HG02678 (cell line): ENCODE measurements at regions not wholly inside any gene's neighbourhood (a gene's known extent, or its start where the extent isn't known, plus 50 kb on each side); places are given as distances from the start of the nearest gene placed in this dataset.
"Not testable (repeated sequence)": the region's sequence is repeated elsewhere in the genome, so short reads cannot be mapped to it uniquely, and the experiment has no call there.

Experiments used
- ATAC-seq: cut with Tn5 transposase; IDR thresholded peaks from one replicate; pipeline ENCODE4 v1.9.1; 2021; ENCODE audit warnings: mild to moderate bottlenecking, moderate library complexity; ENCODE audit not compliant: unreplicated experiment

- no peak for ATAC-seq
Observed at GRCh38 chr10:52368725-52369124, 54.6 kb downstream of the DKK1 start.

- ATAC-seq = not testable (repeated sequence)
Observed at GRCh38 chr10:52374207-52374606, 60.1 kb downstream of the DKK1 start.

GRCh38 chr10:52376694-52377354 lies 62.7 kb downstream of the DKK1 start:
- ATAC-seq = no peak

GRCh38 chr10:52378124-52378523 lies 64.0 kb downstream of the DKK1 start:
- no peak for ATAC-seq

- no peak for ATAC-seq
Observed at GRCh38 chr10:52379287-52379686, 65.2 kb downstream of the DKK1 start.

- ATAC-seq = no peak
Observed at GRCh38 chr10:52383088-52383487, 69.0 kb downstream of the DKK1 start.

GRCh38 chr10:52387744-52388143 lies 73.7 kb downstream of the DKK1 start:
- ATAC-seq = no peak

GRCh38 chr10:52390388-52390787 lies 76.3 kb downstream of the DKK1 start:
- no peak for ATAC-seq

GRCh38 chr10:52391927-52392602 lies 78.0 kb downstream of the DKK1 start:
- no peak for ATAC-seq

- no peak for ATAC-seq
Observed at GRCh38 chr10:52394246-52394645, 80.2 kb downstream of the DKK1 start.

- no peak for ATAC-seq
Observed at GRCh38 chr10:52400562-52400961, 86.5 kb downstream of the DKK1 start.

- ATAC-seq = not testable (repeated sequence)
Observed at GRCh38 chr10:52403801-52404200, 89.7 kb downstream of the DKK1 start.

GRCh38 chr10:52409195-52409594 lies 95.1 kb downstream of the DKK1 start:
- ATAC-seq = no peak

- no peak for ATAC-seq
Observed at GRCh38 chr10:52409928-52410327, 95.8 kb downstream of the DKK1 start.

- ATAC-seq = no peak
Observed at GRCh38 chr10:52410916-52411315, 96.8 kb downstream of the DKK1 start.

- no peak for ATAC-seq
Observed at GRCh38 chr10:52419281-52419680, 105.2 kb downstream of the DKK1 start.

GRCh38 chr10:52420656-52421055 lies 106.6 kb downstream of the DKK1 start:
- no peak for ATAC-seq

GRCh38 chr10:52423369-52423768 lies 109.3 kb downstream of the DKK1 start:
- no peak for ATAC-seq

- ATAC-seq = no peak
Observed at GRCh38 chr10:52424341-52424740, 110.3 kb downstream of the DKK1 start.

- ATAC-seq = no peak
Observed at GRCh38 chr10:52434734-52435133, 120.7 kb downstream of the DKK1 start.

GRCh38 chr10:52436664-52437063 lies 122.6 kb downstream of the DKK1 start:
- no peak for ATAC-seq

- ATAC-seq = peak; percentile 63
Observed at GRCh38 chr10:52437205-52437646, 123.1 kb downstream of the DKK1 start.

- ATAC-seq = no peak
Observed at GRCh38 chr10:52438119-52438518, 124.0 kb downstream of the DKK1 start.
